Endothelial cell of umbilical vein (primary cell): ENCODE measurements at regions not wholly inside any gene's neighbourhood (a gene's known extent, or its start where the extent isn't known, plus 50 kb on each side); places are given as distances from the start of the nearest gene placed in this dataset.

ENCODE experiments used
- BruUV-seq: library from RNA; stranded (reverse); fragments of 400-500 nt; replicated peaks from 2 replicates; lab custom pipeline; 2021; lab: Mats Ljungman, UMichigan
- CTCF ChIA-PET: fragments of 300-600, 350-600 bp; sonication (Branson Sonifier 250); formaldehyde crosslinking; loops from one replicate; lab custom pipeline; 2021; ENCODE audit warnings: antibody characterized with exemption, inconsistent platforms; lab: Charles Lee
- POLR2A ChIA-PET: fragments of 300-600, 350-600 bp; sonication (Branson Sonifier 250); formaldehyde crosslinking; loops from one replicate; lab custom pipeline; 2021; ENCODE audit warnings: antibody characterized with exemption, inconsistent platforms; lab: Charles Lee
- DNase-seq: peaks from one replicate; pipeline ENCODE4 v3.0.0-alpha.2; 2011; ENCODE audit warnings: low read depth, low spot score
- FAIRE-seq: peaks from 2 replicates; lab custom pipeline; 2011; peaks lifted over from hg19 to GRCh38; lab: Jason Lieb, UNC
- H2AFZ ChIP-seq: 2 replicates; pipeline ENCODE4 v1.6.0; 2012; ENCODE audit warnings: low read depth, low read length, control low read depth, inconsistent platforms
- H3K27ac ChIP-seq: 2 replicates; pipeline ENCODE4 v1.5.1; 2011; ENCODE audit warnings: low read depth, mild to moderate bottlenecking, control low read depth, low read length, moderate library complexity; ENCODE audit not compliant: insufficient read depth
- H3K27me3 ChIP-seq, 2 experiments: 2 replicates each; pipeline versions ENCODE4 v1.6.0 to v1.6.1; 2011; ENCODE audit warnings: low read length in 2 of 2, mixed read lengths in 1 of 2; ENCODE audit not compliant: control insufficient read depth in 2 of 2, insufficient read depth in 2 of 2
- H3K36me3 ChIP-seq, 2 experiments: 2 replicates in 1 of 2; 3 replicates in 1 of 2; pipeline ENCODE4 v1.5.1; 2011; ENCODE audit warnings: low read length in 2 of 2, mild to moderate bottlenecking in 1 of 2, moderate library complexity in 1 of 2; ENCODE audit not compliant: control insufficient read depth in 2 of 2, insufficient read depth in 2 of 2; ENCODE audit errors: extremely low read depth in 1 of 2
- H3K4me1 ChIP-seq: 3 replicates; pipeline ENCODE4 v1.5.1; 2011; ENCODE audit warnings: mild to moderate bottlenecking, low read length; ENCODE audit not compliant: control insufficient read depth, insufficient read depth; ENCODE audit errors: extremely low read depth
- H3K4me2 ChIP-seq: 2 replicates; pipeline ENCODE4 v1.6.1; 2011; ENCODE audit warnings: low read length, control low read depth, mixed read lengths; ENCODE audit not compliant: insufficient read depth
- H3K4me3 ChIP-seq, 3 experiments: fragments of 200-600 bp in 1 of 3; sonication (generic), shearing (Covaris generic) in 1 of 3; replicated peaks in 1 of 3; 2 replicates each; pipeline ENCODE4 v1.5.1; 2011 to 2016; ENCODE audit warnings: control low read depth in 3 of 3, low read length in 3 of 3, mild to moderate bottlenecking in 2 of 3, inconsistent platforms in 1 of 3, low read depth in 1 of 3, moderate library complexity in 1 of 3; ENCODE audit not compliant: insufficient read depth in 1 of 3
- H3K79me2 ChIP-seq: 2 replicates; pipeline ENCODE4 v1.6.0; 2012; ENCODE audit warnings: low read length, inconsistent platforms; ENCODE audit not compliant: control insufficient read depth, insufficient read depth
- H3K9ac ChIP-seq: replicated peaks from 2 replicates; pipeline ENCODE3; 2011; ENCODE audit warnings: low read length, control low read depth; ENCODE audit not compliant: insufficient read depth; ENCODE audit errors: extremely low read depth
- H3K9me1 ChIP-seq: replicated peaks from 3 replicates; pipeline ENCODE4 v1.6.0; 2011; ENCODE audit warnings: mild to moderate bottlenecking, low read length; ENCODE audit not compliant: control insufficient read depth, insufficient read depth; ENCODE audit errors: extremely low read depth
- H3K9me3 ChIP-seq: replicated peaks from 2 replicates; pipeline ENCODE4 v1.5.1; 2012; ENCODE audit warnings: low read length, inconsistent platforms; ENCODE audit not compliant: control insufficient read depth, insufficient read depth
- H4K20me1 ChIP-seq: replicated peaks from 2 replicates; pipeline ENCODE3; 2011; ENCODE audit warnings: mild to moderate bottlenecking, low read length; ENCODE audit not compliant: control insufficient read depth, insufficient read depth; ENCODE audit errors: extremely low read depth
- EZH2 ChIP-seq: IDR thresholded peaks from 2 replicates; pipeline ENCODE4 v1.6.1; 2012; ENCODE audit warnings: borderline replicate concordance, low read depth, mild to moderate bottlenecking, moderate library complexity, low read length, inconsistent platforms; ENCODE audit not compliant: severe bottlenecking
- FOS ChIP-seq: IDR thresholded peaks from 2 replicates; pipeline ENCODE4 v1.6.1; 2011; ENCODE audit warnings: mild to moderate bottlenecking, low read length, moderate library complexity, borderline replicate concordance; ENCODE audit not compliant: insufficient read depth
- GATA2 ChIP-seq: IDR thresholded peaks from 2 replicates; pipeline ENCODE4 v1.7.0; 2011; ENCODE audit warnings: low read depth, mild to moderate bottlenecking, moderate library complexity, mixed read lengths, low read length; ENCODE audit not compliant: insufficient read length, insufficient read depth
- JUN ChIP-seq: IDR thresholded peaks from 2 replicates; pipeline ENCODE4 v1.6.1; 2011; ENCODE audit warnings: borderline replicate concordance, low read depth; ENCODE audit not compliant: insufficient read length, insufficient read depth
- MYC ChIP-seq: IDR thresholded peaks from one replicate; pipeline ENCODE4 v1.6.1; 2011; ENCODE audit warnings: mild to moderate bottlenecking, low read depth, low read length
- POLR2A ChIP-seq: IDR thresholded peaks from 2 replicates; pipeline ENCODE4 v1.6.1; 2012; ENCODE audit warnings: low read depth, mild to moderate bottlenecking, control low read depth, low read length
- POLR2AphosphoS5 ChIP-seq: IDR thresholded peaks from 2 replicates; pipeline ENCODE4 v1.6.1; 2012; ENCODE audit warnings: low read depth, mild to moderate bottlenecking, control low read depth, low read length, moderate library complexity; ENCODE audit not compliant: insufficient read depth
- dilution Hi-C: fragments of 300-500 bp; cut with MboI; formaldehyde crosslinking; loops from one replicate; pipeline ENCODE4 v1.15.0; 2019; ENCODE audit warnings: low sequenced_read_pairs; ENCODE audit not compliant: extremely low pct_ligation_motif_present
- intact Hi-C: fragments of 100-400 bp; cut with micrococcal nuclease; formaldehyde crosslinking; loops from one replicate; pipeline ENCODE4 v1.10.0; 2022
- TF ChIP-seq, protein P1 (sequence below): IDR thresholded peaks from 2 replicates; pipeline ENCODE4 v1.6.1; 2011; ENCODE audit not compliant: insufficient read depth, insufficient read length
- TF ChIP-seq, protein P2 (sequence below), 2 donors: IDR thresholded peaks; 1 replicate in 1 of 2; 2 replicates in 1 of 2; pipeline ENCODE4 v1.5.1; 2011; ENCODE audit warnings: low read length in 2 of 2, mild to moderate bottlenecking in 2 of 2, moderate library complexity in 2 of 2, control low read depth in 1 of 2, inconsistent platforms in 1 of 2, low read depth in 1 of 2; ENCODE audit not compliant: insufficient read depth in 1 of 2; ENCODE audit errors: extremely low read depth in 1 of 2

DNA sequence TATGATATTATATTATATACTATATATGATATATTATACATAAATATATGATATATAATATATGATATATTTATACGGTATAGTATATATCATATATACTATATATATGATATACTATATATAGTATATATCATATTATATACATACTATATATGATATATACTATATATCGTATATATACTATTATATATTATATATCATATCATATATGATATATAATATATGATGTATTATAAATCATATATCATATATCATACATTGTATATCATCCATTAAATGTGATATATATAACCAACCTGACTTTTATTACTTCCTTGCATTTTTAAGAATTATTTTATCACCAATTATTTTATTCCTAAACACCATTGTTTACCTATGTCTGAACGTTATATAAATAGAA is 146.6 kb upstream of the PRSS16 start:
- dilution Hi-C loops (no loop called here), intact Hi-C loops (no loop called here)
- Histone ChIP-seq H4K20me1 (no peaks in the 10 kb centered on the region), H3K27me3 (peaks cover 0 to 1% of the 10 kb centered on the region in 2 experiments), H3K36me3 (no peaks in the 10 kb centered on the region), H3K79me2 (no peaks in the 10 kb centered on the region), H3K4me3 (no peak overlapping the region), H3K4me2 (no peak overlapping the region), H3K9me1 (no peaks in the 10 kb centered on the region), H3K4me1 (peaks cover 5% of the 10 kb centered on the region), H2AFZ (no peak overlapping the region), H3K27ac (no peak overlapping the region), H3K9me3 (no peaks in the 10 kb centered on the region), H3K9ac (no peak overlapping the region)
- CTCF ChIA-PET: no interaction called here
- FAIRE-seq: no peak
- no TSS peak for BruUV-seq
- DNase-seq: no peak
- POLR2A ChIA-PET: no interaction called here
- TF ChIP-seq MYC: no peak
- TF ChIP-seq JUN: no peak
- TF ChIP-seq POLR2A: no peak
- TF ChIP-seq POLR2AphosphoS5: no peak
- no peak for TF ChIP-seq FOS
- no peak for TF ChIP-seq EZH2
- TF ChIP-seq, protein P1, sequence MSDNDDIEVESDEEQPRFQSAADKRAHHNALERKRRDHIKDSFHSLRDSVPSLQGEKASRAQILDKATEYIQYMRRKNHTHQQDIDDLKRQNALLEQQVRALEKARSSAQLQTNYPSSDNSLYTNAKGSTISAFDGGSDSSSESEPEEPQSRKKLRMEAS: no peak
- TF ChIP-seq, protein P2, sequence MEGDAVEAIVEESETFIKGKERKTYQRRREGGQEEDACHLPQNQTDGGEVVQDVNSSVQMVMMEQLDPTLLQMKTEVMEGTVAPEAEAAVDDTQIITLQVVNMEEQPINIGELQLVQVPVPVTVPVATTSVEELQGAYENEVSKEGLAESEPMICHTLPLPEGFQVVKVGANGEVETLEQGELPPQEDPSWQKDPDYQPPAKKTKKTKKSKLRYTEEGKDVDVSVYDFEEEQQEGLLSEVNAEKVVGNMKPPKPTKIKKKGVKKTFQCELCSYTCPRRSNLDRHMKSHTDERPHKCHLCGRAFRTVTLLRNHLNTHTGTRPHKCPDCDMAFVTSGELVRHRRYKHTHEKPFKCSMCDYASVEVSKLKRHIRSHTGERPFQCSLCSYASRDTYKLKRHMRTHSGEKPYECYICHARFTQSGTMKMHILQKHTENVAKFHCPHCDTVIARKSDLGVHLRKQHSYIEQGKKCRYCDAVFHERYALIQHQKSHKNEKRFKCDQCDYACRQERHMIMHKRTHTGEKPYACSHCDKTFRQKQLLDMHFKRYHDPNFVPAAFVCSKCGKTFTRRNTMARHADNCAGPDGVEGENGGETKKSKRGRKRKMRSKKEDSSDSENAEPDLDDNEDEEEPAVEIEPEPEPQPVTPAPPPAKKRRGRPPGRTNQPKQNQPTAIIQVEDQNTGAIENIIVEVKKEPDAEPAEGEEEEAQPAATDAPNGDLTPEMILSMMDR (IDR thresholded peaks at IDR 0.05; ENCODE audit: extremely low read depth in 1 of 2, insufficient read depth in 1 of 2, low read depth in 1 of 2, low read length in 2 of 2): no peak
- TF ChIP-seq GATA2: no peak
